GM11168 (cell line): ENCODE measurements at regions not wholly inside any gene's neighbourhood (a gene's known extent, or its start where the extent isn't known, plus 50 kb on each side); places are given as distances from the start of the nearest gene placed in this dataset.

Experiments used
- in situ Hi-C: fragments of 300-500 bp; cut with MboI; formaldehyde crosslinking; loops from one replicate; pipeline ENCODE4 v1.12.0; 2022; ENCODE audit warnings: low sequenced_read_pairs; ENCODE audit not compliant: unreplicated experiment

GRCh38 chr10:30769361-30769760 is 139.8 kb upstream of the LYZL2 start:
- in situ Hi-C loops: no loop called here

- in situ Hi-C loops: no loop called here
Observed at GRCh38 chr10:30765616-30766015, 136.1 kb upstream of the LYZL2 start.

- in situ Hi-C loops: no loop called here
Observed at GRCh38 chr10:30765022-30765615, 135.6 kb upstream of the LYZL2 start.

GRCh38 chr10:30763918-30764317 is 134.4 kb upstream of the LYZL2 start:
- in situ Hi-C loops: no loop called here

- in situ Hi-C loops: no loop called here
Observed at GRCh38 chr10:30762620-30763019, 133.1 kb upstream of the LYZL2 start.

- in situ Hi-C loops: no loop called here
Observed at GRCh38 chr10:30759423-30759822, 129.9 kb upstream of the LYZL2 start.

- in situ Hi-C loops: no loop called here
Observed at GRCh38 chr10:30758338-30758737, 128.8 kb upstream of the LYZL2 start.

- in situ Hi-C loops: no loop called here
Observed at GRCh38 chr10:30756896-30757295, 127.3 kb upstream of the LYZL2 start.

GRCh38 chr10:30756151-30756550 is 126.6 kb upstream of the LYZL2 start:
- in situ Hi-C loops: no loop called here

GRCh38 chr10:30755441-30755953 is 125.9 kb upstream of the LYZL2 start:
- in situ Hi-C loops: no loop called here

GRCh38 chr10:30752481-30752881 is 122.9 kb upstream of the LYZL2 start:
- in situ Hi-C loops: no loop called here

GRCh38 chr10:30751678-30752331 is 122.3 kb upstream of the LYZL2 start:
- in situ Hi-C loops: no loop called here

GRCh38 chr10:30750971-30751677 is 121.6 kb upstream of the LYZL2 start:
- in situ Hi-C loops: no loop called here

- in situ Hi-C loops: loop anchor here (25.0 kb wide), 1 partner anchor 1013 kb away; no protein-coding TSS in a partner anchor
Observed at GRCh38 chr10:30749385-30749784, 119.8 kb upstream of the LYZL2 start.

- in situ Hi-C loops: loop anchor here (25.0 kb wide), 1 partner anchor 1014 kb away; no protein-coding TSS in a partner anchor
Observed at GRCh38 chr10:30748152-30748973, 118.8 kb upstream of the LYZL2 start.

- in situ Hi-C loops: loop anchor here (25.0 kb wide), 1 partner anchor 1015 kb away; no protein-coding TSS in a partner anchor
Observed at GRCh38 chr10:30747633-30748032, 118.1 kb upstream of the LYZL2 start.

- in situ Hi-C loops: loop anchor here (25.0 kb wide), 1 partner anchor 1016 kb away; no protein-coding TSS in a partner anchor
Observed at GRCh38 chr10:30745953-30746352, 116.4 kb upstream of the LYZL2 start.

- in situ Hi-C loops: loop anchor here (25.0 kb wide), 1 partner anchor 1018 kb away; no protein-coding TSS in a partner anchor
Observed at GRCh38 chr10:30744106-30744505, 114.6 kb upstream of the LYZL2 start.

GRCh38 chr10:30743586-30743985 is 114.0 kb upstream of the LYZL2 start:
- in situ Hi-C loops: loop anchor here (25.0 kb wide), 1 partner anchor 1019 kb away; no protein-coding TSS in a partner anchor

GRCh38 chr10:30742471-30742870 is 112.9 kb upstream of the LYZL2 start:
- in situ Hi-C loops: loop anchor here (25.0 kb wide), 1 partner anchor 1020 kb away; no protein-coding TSS in a partner anchor
